ENCODE measurements at regions not wholly inside any gene's neighbourhood (a gene's known extent, or its start where the extent isn't known, plus 50 kb on each side); places are given as distances from the start of the nearest gene placed in this dataset.

DNA sequence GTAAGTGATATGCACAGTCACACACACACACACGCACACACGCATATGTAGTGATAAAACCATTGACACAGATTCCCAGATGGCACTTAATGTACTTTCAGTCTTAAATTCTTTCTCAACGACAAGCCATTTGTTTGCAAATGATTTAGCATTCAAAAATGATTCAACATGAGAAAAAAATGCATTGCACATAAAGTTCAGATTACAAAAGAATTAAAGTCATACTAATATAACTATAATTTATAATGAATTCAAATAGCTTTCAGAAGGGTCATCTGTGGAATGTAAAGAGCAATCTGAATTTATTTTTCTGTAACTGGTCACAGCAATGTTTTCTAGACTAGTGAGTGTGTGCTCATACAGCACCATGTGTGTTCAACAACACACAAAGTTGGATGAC, 521.6 kb upstream of the ZNF337 start:
- H3K4me3 ChIP-seq (ENCODE audit: low read length): no peak overlapping the region
- H3K9me3 ChIP-seq (ENCODE audit: low read length): no peaks in the 10 kb centered on the region
- H3K4me2 ChIP-seq (ENCODE audit: low read length): no peak overlapping the region
- H3K79me2 ChIP-seq (replicated peaks; ENCODE audit: insufficient read depth, low read length): no peaks in the 10 kb centered on the region
- no peak overlapping the region for H2AFZ ChIP-seq (ENCODE audit: low read depth, low read length)
- no peaks in the 10 kb centered on the region for H3F3A ChIP-seq (ENCODE audit: insufficient read depth, low read length, poor library complexity, severe bottlenecking)
- no peak overlapping the region for H3K9ac ChIP-seq (ENCODE audit: low read length)
- TF ChIP-seq RAD21 (conservative IDR thresholded peaks at IDR 0.05) (no peak), SMC3 (conservative IDR thresholded peaks at IDR 0.05; ENCODE audit: poor library complexity) (no peak), POLR2AphosphoS5 (IDR thresholded peaks at IDR 0.05) (no peak), EZH2 (IDR thresholded peaks at IDR 0.05; ENCODE audit: borderline replicate concordance, insufficient read depth, low read length, poor library complexity, severe bottlenecking) (no peak), REST (IDR thresholded peaks at IDR 0.05; ENCODE audit: borderline replicate concordance) (no peak), MXI1 (conservative IDR thresholded peaks at IDR 0.05; ENCODE audit: poor library complexity, severe bottlenecking) (no peak), TAF1 (IDR thresholded peaks at IDR 0.05; ENCODE audit: low read depth) (no peak), CTCF (IDR thresholded peaks at IDR 0.05; ENCODE audit: poor library complexity, severe bottlenecking) (no peak), EP300 (conservative IDR thresholded peaks at IDR 0.05; ENCODE audit: poor library complexity, severe bottlenecking) (no peak)
- no peaks in the 10 kb centered on the region for H3K36me3 ChIP-seq (ENCODE audit: insufficient read depth, low read length)
- no peak overlapping the region for H3K27ac ChIP-seq (ENCODE audit: low read length)
- H3K9me2 ChIP-seq (ENCODE audit: insufficient read depth, low read length): no peaks in the 10 kb centered on the region
- H3K27me3 ChIP-seq (ENCODE audit: insufficient read depth, low read depth, low read length): no peaks in the 10 kb centered on the region
- no peaks in the 10 kb centered on the region for H4K20me1 ChIP-seq (ENCODE audit: insufficient read depth)

DNA sequence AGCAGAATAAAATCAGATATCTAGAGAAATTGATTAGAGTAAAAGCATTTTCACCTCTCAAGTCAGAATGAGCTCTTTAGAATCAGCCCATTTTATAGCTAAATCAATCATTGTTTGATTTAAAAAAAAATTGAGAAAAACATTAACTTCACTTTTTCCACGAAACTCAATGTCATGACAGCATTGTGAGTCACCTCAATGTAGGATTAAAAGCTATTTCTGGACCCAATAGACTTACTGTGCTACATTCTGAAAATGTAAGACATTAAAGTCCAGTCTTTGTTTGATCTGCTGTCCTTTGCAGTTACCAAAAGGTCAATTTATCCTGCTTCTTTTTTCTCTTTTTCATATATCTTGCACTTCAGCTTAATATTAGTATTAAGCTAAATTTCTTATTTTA, 519.4 kb upstream of the ZNF337 start:
- H3K9ac ChIP-seq (ENCODE audit: low read length): no peak overlapping the region
- H3K27ac ChIP-seq (ENCODE audit: low read length): no peak overlapping the region
- peaks cover 5% of the 10 kb centered on the region for H3K27me3 ChIP-seq (ENCODE audit: insufficient read depth, low read depth, low read length)
- no peaks in the 10 kb centered on the region for H3K79me2 ChIP-seq (replicated peaks; ENCODE audit: insufficient read depth, low read length)
- H3K9me3 ChIP-seq (ENCODE audit: low read length): no peaks in the 10 kb centered on the region
- no peaks in the 10 kb centered on the region for H4K20me1 ChIP-seq (ENCODE audit: insufficient read depth)
- no peak overlapping the region for H3K4me2 ChIP-seq (ENCODE audit: low read length)
- H3K9me2 ChIP-seq (ENCODE audit: insufficient read depth, low read length): no peaks in the 10 kb centered on the region
- H3F3A ChIP-seq (ENCODE audit: insufficient read depth, low read length, poor library complexity, severe bottlenecking): no peaks in the 10 kb centered on the region
- H3K4me3 ChIP-seq (ENCODE audit: low read length): no peak overlapping the region
- H2AFZ ChIP-seq (ENCODE audit: low read depth, low read length): no peak overlapping the region
- no peaks in the 10 kb centered on the region for H3K36me3 ChIP-seq (ENCODE audit: insufficient read depth, low read length)
- TF ChIP-seq REST (IDR thresholded peaks at IDR 0.05; ENCODE audit: borderline replicate concordance) (no peak), EP300 (conservative IDR thresholded peaks at IDR 0.05; ENCODE audit: poor library complexity, severe bottlenecking) (no peak), RAD21 (conservative IDR thresholded peaks at IDR 0.05) (no peak), SMC3 (conservative IDR thresholded peaks at IDR 0.05; ENCODE audit: poor library complexity) (no peak), EZH2 (IDR thresholded peaks at IDR 0.05; ENCODE audit: borderline replicate concordance, insufficient read depth, low read length, poor library complexity, severe bottlenecking) (no peak), MXI1 (conservative IDR thresholded peaks at IDR 0.05; ENCODE audit: poor library complexity, severe bottlenecking) (no peak), TAF1 (IDR thresholded peaks at IDR 0.05; ENCODE audit: low read depth) (no peak), POLR2AphosphoS5 (IDR thresholded peaks at IDR 0.05) (no peak), CTCF (IDR thresholded peaks at IDR 0.05; ENCODE audit: poor library complexity, severe bottlenecking) (no peak)
